OCI-LY7 (cell line): ENCODE measurements at regions not wholly inside any gene's neighbourhood (a gene's known extent, or its start where the extent isn't known, plus 50 kb on each side); places are given as distances from the start of the nearest gene placed in this dataset.

Experiments used
- BruUV-seq: library from RNA; stranded (reverse); fragments of 400-500 nt; replicated peaks from 2 replicates; lab custom pipeline; 2021; lab: Mats Ljungman, UMichigan
- CTCF ChIA-PET: fragments of 300-600 bp; sonication (Branson Sonifier 250); formaldehyde crosslinking; loops from one replicate; lab custom pipeline; 2022; ENCODE audit warnings: antibody characterized with exemption; ENCODE audit not compliant: unreplicated experiment; lab: Charles Lee
- POLR2A ChIA-PET: fragments of 300-600 bp; sonication (Branson Sonifier 250); formaldehyde crosslinking; loops from one replicate; lab custom pipeline; 2022; ENCODE audit warnings: antibody characterized with exemption; lab: Charles Lee
- DNase-seq: peaks from one replicate; pipeline ENCODE4 v3.0.0-alpha.2; 2015; ENCODE audit warnings: low spot score
- H2AFZ ChIP-seq: fragments of 200-600 bp; sonication (generic), shearing (Covaris generic); 2 replicates; pipeline ENCODE4 v1.6.1; 2014; ENCODE audit warnings: mild to moderate bottlenecking, antibody characterized with exemption, low read length, moderate library complexity
- H3K27ac ChIP-seq: fragments of 200-600 bp; sonication (generic); 2 replicates; pipeline ENCODE4 v1.5.1; 2014; ENCODE audit warnings: mixed run types, low read depth, mild to moderate bottlenecking, moderate library complexity, low read length, inconsistent platforms; ENCODE audit not compliant: poor library complexity, severe bottlenecking
- H3K36me3 ChIP-seq: fragments of 200-600 bp; sonication (generic); 2 replicates; pipeline ENCODE4 v1.6.1; 2014; ENCODE audit warnings: mild to moderate bottlenecking, antibody characterized with exemption, low read length, moderate library complexity, mixed read lengths; ENCODE audit not compliant: insufficient read depth
- H3K4me1 ChIP-seq: fragments of 200-600 bp; sonication (generic); 2 replicates; pipeline ENCODE4 v1.5.1; 2014; ENCODE audit warnings: mild to moderate bottlenecking, low read length; ENCODE audit not compliant: insufficient read depth, poor library complexity, severe bottlenecking
- H3K4me2 ChIP-seq: fragments of 200-600 bp; sonication (generic); 2 replicates; pipeline ENCODE4 v1.6.1; 2014; ENCODE audit warnings: mild to moderate bottlenecking, low read length
- H3K4me3 ChIP-seq: fragments of 200-600 bp; sonication (generic); 2 replicates; pipeline ENCODE4 v1.5.1; 2014; ENCODE audit warnings: mild to moderate bottlenecking, low read depth, low read length; ENCODE audit not compliant: poor library complexity, severe bottlenecking
- H3K79me2 ChIP-seq: fragments of 200-600 bp; sonication (generic); 2 replicates; pipeline ENCODE4 v1.6.1; 2016; ENCODE audit warnings: low read depth, mild to moderate bottlenecking, low read length, moderate library complexity, mixed read lengths; ENCODE audit not compliant: insufficient read depth
- H3K9me2 ChIP-seq: fragments of 200-600 bp; sonication (generic); 2 replicates; pipeline ENCODE4 v1.6.1; 2016; ENCODE audit warnings: mild to moderate bottlenecking, low read length, mixed read lengths; ENCODE audit not compliant: insufficient read depth
- H3K9me3 ChIP-seq: fragments of 200-600 bp; sonication (generic); 2 replicates; pipeline ENCODE4 v1.6.1; 2014; ENCODE audit warnings: mild to moderate bottlenecking, mixed run types, low read length, mixed read lengths
- H4K20me1 ChIP-seq: fragments of 200-600 bp; sonication (generic); 2 replicates; pipeline ENCODE4 v1.6.1; 2014; ENCODE audit warnings: mild to moderate bottlenecking, antibody characterized with exemption, low read length, moderate library complexity, mixed read lengths; ENCODE audit not compliant: insufficient read depth
- CTCF ChIP-seq: fragments of 200-600 bp; sonication (generic); conservative IDR thresholded peaks from 2 replicates; pipeline ENCODE4 v1.5.1; 2014; ENCODE audit warnings: mild to moderate bottlenecking, antibody characterized with exemption, low read length, moderate library complexity, mixed read lengths
- EZH2phosphoT487 ChIP-seq: fragments of 200-600 bp; sonication (generic); IDR thresholded peaks from 2 replicates; pipeline ENCODE4 v1.6.1; 2018; ENCODE audit warnings: low read depth, borderline replicate concordance, mild to moderate bottlenecking, mixed run types, antibody characterized with exemption, low read length, moderate library complexity, mixed read lengths
- intact Hi-C: fragments of 100-400 bp; cut with micrococcal nuclease; formaldehyde crosslinking; loops from one replicate; pipeline ENCODE4 v1.10.0; 2022; ENCODE audit not compliant: unreplicated experiment

GRCh38 chr2:180614776-180615175 lies 365.6 kb upstream of the UBE2E3 start:
- DNase-seq, result no peak
- H3K9me3 ChIP-seq, result no peaks in the 10 kb centered on the region
- H3K9me2 ChIP-seq, result no peaks in the 10 kb centered on the region
- no TSS peak for BruUV-seq
- no peaks in the 10 kb centered on the region for H3K36me3 ChIP-seq
- intact Hi-C loops, result no loop called here
- no peak for TF ChIP-seq EZH2phosphoT487
- TF ChIP-seq CTCF, result no peak
- ChIA-PET POLR2A (interaction anchor here (0.7 to 1.2 kb wide), 3 partner anchors 11 to 37 kb away, joined by 3 read pairs; no protein-coding TSS in a partner anchor), CTCF (no interaction called here)
- no peak overlapping the region for H2AFZ ChIP-seq
- no peaks in the 10 kb centered on the region for H3K79me2 ChIP-seq
- H3K4me3 ChIP-seq, result no peak overlapping the region
- H3K4me1 ChIP-seq, result no peaks in the 10 kb centered on the region
- no peak overlapping the region for H3K4me2 ChIP-seq
- H3K27ac ChIP-seq, result no peak overlapping the region
- no peaks in the 10 kb centered on the region for H4K20me1 ChIP-seq

DNA sequence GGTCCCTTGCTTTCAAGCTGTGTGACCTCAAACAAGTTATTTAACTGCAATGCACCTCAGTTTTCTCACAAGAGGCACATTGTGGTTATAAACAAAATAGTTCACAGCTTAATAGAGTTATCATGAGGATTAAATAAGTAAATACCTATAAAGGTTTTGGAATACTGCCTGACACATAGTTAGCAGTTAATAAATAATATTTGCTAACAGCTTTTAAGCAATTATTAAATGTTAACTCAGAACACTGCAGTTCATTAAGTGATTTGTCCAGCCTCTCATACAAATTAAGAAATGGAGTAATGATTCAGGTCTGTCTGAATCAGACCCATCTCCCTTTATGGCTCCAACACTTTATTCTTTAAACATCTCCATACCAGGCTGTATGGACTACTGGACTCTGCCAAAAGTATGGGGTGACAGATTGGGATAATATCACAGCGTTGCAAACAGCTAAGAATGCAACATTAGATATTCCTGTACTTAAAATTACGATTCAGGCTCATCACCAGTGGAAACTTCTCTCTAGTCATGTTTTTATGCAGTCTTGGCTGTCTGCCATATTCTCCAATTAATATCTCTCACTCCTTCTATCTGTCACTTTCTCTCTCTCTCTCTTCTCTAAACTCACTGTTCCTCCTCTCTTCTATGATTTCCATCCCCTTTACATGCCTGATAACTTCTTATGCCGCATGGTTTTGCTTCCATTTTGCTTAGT lies 370.6 kb upstream of the UBE2E3 start:
- no peak overlapping the region for H3K4me3 ChIP-seq
- ChIA-PET CTCF (no interaction called here), POLR2A (interaction anchor here (0.6 to 1.9 kb wide), 3 partner anchors 9 to 1177 kb away, joined by 3 to 4 read pairs (median 3); no protein-coding TSS in a partner anchor)
- H3K79me2 ChIP-seq, result no peaks in the 10 kb centered on the region
- TF ChIP-seq CTCF (no peak), EZH2phosphoT487 (no peak)
- H2AFZ ChIP-seq, result no peak overlapping the region
- no peaks in the 10 kb centered on the region for H4K20me1 ChIP-seq
- H3K4me2 ChIP-seq, result no peak overlapping the region
- H3K9me2 ChIP-seq, result no peaks in the 10 kb centered on the region
- BruUV-seq, result no TSS peak
- no peaks in the 10 kb centered on the region for H3K4me1 ChIP-seq
- H3K36me3 ChIP-seq, result no peaks in the 10 kb centered on the region
- DNase-seq, result no peak
- H3K27ac ChIP-seq, result no peak overlapping the region
- no peaks in the 10 kb centered on the region for H3K9me3 ChIP-seq
- intact Hi-C loops, result no loop called here

DNA sequence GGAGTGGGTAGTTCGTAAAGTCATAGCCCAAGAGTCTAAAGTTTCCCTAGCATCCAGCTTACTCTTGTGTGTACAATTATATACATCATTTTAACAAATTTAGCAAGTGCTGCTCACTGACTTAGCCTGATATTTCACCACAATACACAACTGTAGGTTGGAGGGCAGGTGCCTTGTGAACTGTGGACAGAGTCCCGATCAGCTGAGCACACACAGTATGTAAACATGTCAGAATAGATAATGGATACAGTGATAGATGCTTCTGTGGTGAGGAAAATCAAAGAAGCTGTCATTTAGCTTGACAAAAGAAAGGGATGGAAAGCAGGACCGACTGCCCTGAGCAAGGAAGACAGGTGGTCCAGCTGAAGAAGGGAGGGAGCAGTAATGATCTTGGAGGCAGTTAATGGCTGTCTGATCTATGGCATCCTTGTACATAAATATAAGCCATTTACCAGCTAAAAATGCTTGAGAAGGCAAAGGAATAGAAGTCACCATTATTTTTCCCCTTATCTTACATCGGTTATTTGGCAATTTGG lies 372.8 kb upstream of the UBE2E3 start:
- no peak for TF ChIP-seq EZH2phosphoT487
- TF ChIP-seq CTCF, result no peak
- DNase-seq, result no peak
- intact Hi-C loops, result no loop called here
- CTCF ChIA-PET, result no interaction called here
- Histone ChIP-seq H4K20me1 (no peaks in the 10 kb centered on the region), H3K4me3 (no peak overlapping the region), H3K79me2 (no peaks in the 10 kb centered on the region), H3K9me2 (no peaks in the 10 kb centered on the region), H3K4me1 (no peaks in the 10 kb centered on the region), H2AFZ (no peak overlapping the region), H3K9me3 (no peaks in the 10 kb centered on the region), H3K4me2 (no peak overlapping the region), H3K36me3 (no peaks in the 10 kb centered on the region), H3K27ac (no peak overlapping the region)
- POLR2A ChIA-PET, result no interaction called here
- no TSS peak for BruUV-seq
